Endothelial cell of umbilical vein (primary cell): ENCODE measurements at regions not wholly inside any gene's neighbourhood (a gene's known extent, or its start where the extent isn't known, plus 50 kb on each side); places are given as distances from the start of the nearest gene placed in this dataset.

Experiments used
- EZH2 ChIP-seq: IDR thresholded peaks from 2 replicates; pipeline ENCODE4 v1.6.1; 2012; ENCODE audit warnings: borderline replicate concordance, low read depth, mild to moderate bottlenecking, moderate library complexity, low read length, inconsistent platforms; ENCODE audit not compliant: severe bottlenecking
- FOS ChIP-seq: IDR thresholded peaks from 2 replicates; pipeline ENCODE4 v1.6.1; 2011; ENCODE audit warnings: mild to moderate bottlenecking, low read length, moderate library complexity, borderline replicate concordance; ENCODE audit not compliant: insufficient read depth
- JUN ChIP-seq: IDR thresholded peaks from 2 replicates; pipeline ENCODE4 v1.6.1; 2011; ENCODE audit warnings: borderline replicate concordance, low read depth; ENCODE audit not compliant: insufficient read length, insufficient read depth
- MAX ChIP-seq: IDR thresholded peaks from 2 replicates; pipeline ENCODE4 v1.6.1; 2011; ENCODE audit not compliant: insufficient read depth, insufficient read length
- MYC ChIP-seq: IDR thresholded peaks from one replicate; pipeline ENCODE4 v1.6.1; 2011; ENCODE audit warnings: mild to moderate bottlenecking, low read depth, low read length
- POLR2A ChIP-seq: IDR thresholded peaks from 2 replicates; pipeline ENCODE4 v1.6.1; 2012; ENCODE audit warnings: low read depth, mild to moderate bottlenecking, control low read depth, low read length
- POLR2AphosphoS5 ChIP-seq: IDR thresholded peaks from 2 replicates; pipeline ENCODE4 v1.6.1; 2012; ENCODE audit warnings: low read depth, mild to moderate bottlenecking, control low read depth, low read length, moderate library complexity; ENCODE audit not compliant: insufficient read depth
- TF ChIP-seq, protein P1 (sequence below), 2 donors: IDR thresholded peaks; 1 replicate in 1 of 2; 2 replicates in 1 of 2; pipeline ENCODE4 v1.5.1; 2011; ENCODE audit warnings: low read length in 2 of 2, mild to moderate bottlenecking in 2 of 2, moderate library complexity in 2 of 2, control low read depth in 1 of 2, inconsistent platforms in 1 of 2, low read depth in 1 of 2; ENCODE audit not compliant: insufficient read depth in 1 of 2; ENCODE audit errors: extremely low read depth in 1 of 2

GRCh38 chr3:3433711-3434110 lies 254.2 kb upstream of the CRBN start:
- TF ChIP-seq, protein P1, sequence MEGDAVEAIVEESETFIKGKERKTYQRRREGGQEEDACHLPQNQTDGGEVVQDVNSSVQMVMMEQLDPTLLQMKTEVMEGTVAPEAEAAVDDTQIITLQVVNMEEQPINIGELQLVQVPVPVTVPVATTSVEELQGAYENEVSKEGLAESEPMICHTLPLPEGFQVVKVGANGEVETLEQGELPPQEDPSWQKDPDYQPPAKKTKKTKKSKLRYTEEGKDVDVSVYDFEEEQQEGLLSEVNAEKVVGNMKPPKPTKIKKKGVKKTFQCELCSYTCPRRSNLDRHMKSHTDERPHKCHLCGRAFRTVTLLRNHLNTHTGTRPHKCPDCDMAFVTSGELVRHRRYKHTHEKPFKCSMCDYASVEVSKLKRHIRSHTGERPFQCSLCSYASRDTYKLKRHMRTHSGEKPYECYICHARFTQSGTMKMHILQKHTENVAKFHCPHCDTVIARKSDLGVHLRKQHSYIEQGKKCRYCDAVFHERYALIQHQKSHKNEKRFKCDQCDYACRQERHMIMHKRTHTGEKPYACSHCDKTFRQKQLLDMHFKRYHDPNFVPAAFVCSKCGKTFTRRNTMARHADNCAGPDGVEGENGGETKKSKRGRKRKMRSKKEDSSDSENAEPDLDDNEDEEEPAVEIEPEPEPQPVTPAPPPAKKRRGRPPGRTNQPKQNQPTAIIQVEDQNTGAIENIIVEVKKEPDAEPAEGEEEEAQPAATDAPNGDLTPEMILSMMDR (IDR thresholded peaks at IDR 0.05; ENCODE audit: extremely low read depth in 1 of 2, insufficient read depth in 1 of 2, low read depth in 1 of 2, low read length in 2 of 2), result no peak
- TF ChIP-seq POLR2AphosphoS5, result no peak
- no peak for TF ChIP-seq POLR2A
- TF ChIP-seq JUN, result no peak
- no peak for TF ChIP-seq EZH2
- TF ChIP-seq MAX, result no peak
- TF ChIP-seq FOS, result no peak
- TF ChIP-seq MYC, result no peak
